HEK293T (cell line): ENCODE measurements at regions not wholly inside any gene's neighbourhood (a gene's known extent, or its start where the extent isn't known, plus 50 kb on each side); places are given as distances from the start of the nearest gene placed in this dataset.

Source experiments
- BHLHE40 ChIP-seq: fragments of 450-650 bp; IDR thresholded peaks from 2 replicates; pipeline ENCODE4 v1.6.1; 2016; ENCODE audit warnings: mild to moderate bottlenecking, moderate library complexity, borderline replicate concordance
- CTBP1 ChIP-seq: fragments of 450-650 bp; IDR thresholded peaks from 2 replicates; pipeline ENCODE4 v1.6.1; 2016; ENCODE audit warnings: borderline replicate concordance
- FOXA1 ChIP-seq: fragments of 450-650 bp; IDR thresholded peaks from 2 replicates; pipeline ENCODE4 v1.6.1; 2016; ENCODE audit warnings: mild to moderate bottlenecking
- FOXK2 ChIP-seq: fragments of 450-650 bp; IDR thresholded peaks from 2 replicates; pipeline ENCODE4 v1.6.1; 2016; ENCODE audit warnings: mild to moderate bottlenecking
- FOXM1 ChIP-seq: fragments of 450-650 bp; IDR thresholded peaks from 2 replicates; pipeline ENCODE4 v1.6.1; 2017; ENCODE audit warnings: mild to moderate bottlenecking, borderline replicate concordance
- HDGF ChIP-seq: fragments of 450-650 bp; IDR thresholded peaks from 2 replicates; pipeline ENCODE4 v1.6.1; 2017; ENCODE audit warnings: antibody characterized with exemption, borderline replicate concordance
- LEF1 ChIP-seq: fragments of 450-650 bp; IDR thresholded peaks from 2 replicates; pipeline ENCODE4 v1.6.1; 2017; ENCODE audit warnings: mild to moderate bottlenecking, borderline replicate concordance
- NFRKB ChIP-seq: fragments of 450-650 bp; IDR thresholded peaks from 2 replicates; pipeline ENCODE4 v1.6.1; 2016; ENCODE audit warnings: mild to moderate bottlenecking, moderate library complexity
- SP1 ChIP-seq: fragments of 450-650 bp; IDR thresholded peaks from 2 replicates; pipeline ENCODE4 v1.6.1; 2017
- SUZ12 ChIP-seq: fragments of 450-650 bp; IDR thresholded peaks from 2 replicates; pipeline ENCODE4 v1.6.1; 2016; ENCODE audit warnings: mild to moderate bottlenecking

GRCh38 chr7:109713366-109713765, 1143.7 kb downstream of the DNAJB9 start:
- no peak for TF ChIP-seq FOXM1
- no peak for TF ChIP-seq BHLHE40
- TF ChIP-seq HDGF: no peak
- no peak for TF ChIP-seq CTBP1
- TF ChIP-seq SP1: no peak
- TF ChIP-seq LEF1: no peak
- TF ChIP-seq FOXK2: no peak
- TF ChIP-seq NFRKB: no peak
- no peak for TF ChIP-seq FOXA1
- no peak for TF ChIP-seq SUZ12
